ENCODE measurements at regions not wholly inside any gene's neighbourhood (a gene's known extent, or its start where the extent isn't known, plus 50 kb on each side); places are given as distances from the start of the nearest gene placed in this dataset.

DNA sequence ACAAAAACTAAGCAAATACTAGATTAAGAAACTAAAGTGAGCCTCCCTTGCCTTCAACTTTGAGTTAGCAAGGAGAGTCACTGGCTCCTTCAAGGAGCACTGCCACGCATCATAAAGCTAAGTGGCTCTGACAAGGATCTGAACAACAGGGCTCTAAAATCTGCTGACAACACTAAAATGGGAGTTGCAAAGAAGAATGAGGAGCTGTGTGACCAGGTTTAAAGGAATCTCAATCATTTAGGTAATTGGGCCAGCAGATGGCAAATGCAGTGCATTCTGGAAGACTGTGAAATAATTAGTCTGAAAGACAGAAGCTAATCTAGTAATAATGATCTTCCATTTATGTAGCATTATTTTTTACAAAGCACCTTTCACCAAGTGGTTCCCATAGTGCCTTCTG, 297.0 kb upstream of the TAS2R1 start:
- POLR2A ChIA-PET (ENCODE audit: unreplicated experiment): no interaction called here
- peak overlapping the region; percentile 79 for H3K27ac ChIP-seq
- H4K20me1 ChIP-seq (ENCODE audit: insufficient read depth): no peaks in the 10 kb centered on the region
- peaks cover 32% of the 10 kb centered on the region for H3F3A ChIP-seq (ENCODE audit: insufficient read depth, low read depth)
- no peaks in the 10 kb centered on the region for H3K9me2 ChIP-seq (ENCODE audit: insufficient read depth)
- TF ChIP-seq, protein P1, sequence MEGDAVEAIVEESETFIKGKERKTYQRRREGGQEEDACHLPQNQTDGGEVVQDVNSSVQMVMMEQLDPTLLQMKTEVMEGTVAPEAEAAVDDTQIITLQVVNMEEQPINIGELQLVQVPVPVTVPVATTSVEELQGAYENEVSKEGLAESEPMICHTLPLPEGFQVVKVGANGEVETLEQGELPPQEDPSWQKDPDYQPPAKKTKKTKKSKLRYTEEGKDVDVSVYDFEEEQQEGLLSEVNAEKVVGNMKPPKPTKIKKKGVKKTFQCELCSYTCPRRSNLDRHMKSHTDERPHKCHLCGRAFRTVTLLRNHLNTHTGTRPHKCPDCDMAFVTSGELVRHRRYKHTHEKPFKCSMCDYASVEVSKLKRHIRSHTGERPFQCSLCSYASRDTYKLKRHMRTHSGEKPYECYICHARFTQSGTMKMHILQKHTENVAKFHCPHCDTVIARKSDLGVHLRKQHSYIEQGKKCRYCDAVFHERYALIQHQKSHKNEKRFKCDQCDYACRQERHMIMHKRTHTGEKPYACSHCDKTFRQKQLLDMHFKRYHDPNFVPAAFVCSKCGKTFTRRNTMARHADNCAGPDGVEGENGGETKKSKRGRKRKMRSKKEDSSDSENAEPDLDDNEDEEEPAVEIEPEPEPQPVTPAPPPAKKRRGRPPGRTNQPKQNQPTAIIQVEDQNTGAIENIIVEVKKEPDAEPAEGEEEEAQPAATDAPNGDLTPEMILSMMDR (conservative IDR thresholded peaks at IDR 0.05): no peak
- TF ChIP-seq EZH2 (IDR thresholded peaks at IDR 0.05; ENCODE audit: low read depth): no peak
- no peaks in the 10 kb centered on the region for H3K36me3 ChIP-seq (ENCODE audit: low read depth)
- no peak overlapping the region for H3K4me3 ChIP-seq
- H3K4me2 ChIP-seq: peak overlapping the region; percentile 27
- no peak overlapping the region for H2AFZ ChIP-seq
- H3K9me3 ChIP-seq (ENCODE audit: insufficient read depth, low read depth): peaks cover 38% of the 10 kb centered on the region
- no peaks in the 10 kb centered on the region for H3K27me3 ChIP-seq (ENCODE audit: insufficient read depth, low read depth)
- no peaks in the 10 kb centered on the region for H3K79me2 ChIP-seq (ENCODE audit: low read depth)
- BruUV-seq (replicated peaks): no TSS peak
- DNase-seq: no peak
- CTCF ChIA-PET: no interaction called here
- peaks cover 40% of the 10 kb centered on the region for H3K4me1 ChIP-seq (replicated peaks; ENCODE audit: insufficient read depth)
- intact Hi-C loops (cut with micrococcal nuclease; ENCODE audit: unreplicated experiment): no loop called here

DNA sequence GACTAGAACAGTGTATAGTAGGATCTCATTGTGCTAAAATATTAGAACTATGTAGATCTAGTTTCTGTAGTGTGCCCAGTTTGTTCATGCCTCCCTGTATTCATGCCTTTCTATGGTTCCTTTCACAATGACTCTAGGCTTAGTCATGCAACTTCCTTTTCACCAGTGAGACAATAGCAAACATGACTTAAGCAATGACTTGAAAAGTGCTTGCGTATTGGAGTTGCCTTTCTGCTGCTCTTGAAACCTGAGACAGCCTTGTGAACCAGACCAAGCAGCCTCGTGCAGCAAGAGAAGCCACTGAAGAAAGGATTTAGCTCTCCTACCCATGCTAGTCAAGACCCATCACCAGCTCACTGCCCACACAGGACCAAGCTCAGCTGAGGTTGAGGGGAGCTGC, 294.5 kb upstream of the TAS2R1 start:
- Histone ChIP-seq H4K20me1 (ENCODE audit: insufficient read depth) (no peaks in the 10 kb centered on the region), H3K9me2 (ENCODE audit: insufficient read depth) (no peaks in the 10 kb centered on the region), H3K4me1 (replicated peaks; ENCODE audit: insufficient read depth) (peaks cover 40% of the 10 kb centered on the region), H3K9me3 (ENCODE audit: insufficient read depth, low read depth) (peaks cover 38% of the 10 kb centered on the region), H3K27me3 (ENCODE audit: insufficient read depth, low read depth) (no peaks in the 10 kb centered on the region), H3F3A (ENCODE audit: insufficient read depth, low read depth) (peaks cover 32% of the 10 kb centered on the region), H3K79me2 (ENCODE audit: low read depth) (no peaks in the 10 kb centered on the region), H3K36me3 (ENCODE audit: low read depth) (no peaks in the 10 kb centered on the region), H3K27ac (peak overlapping the region; percentile 93), H3K4me3 (no peak overlapping the region), H3K4me2 (peak overlapping the region; percentile 33; the same call in 1 of the 2 replicates), H2AFZ (0 out of 2 replicates have a peak overlapping the region, but pooled peaks have one; percentile 25)
- ChIA-PET POLR2A (ENCODE audit: unreplicated experiment) (no interaction called here), CTCF (no interaction called here)
- intact Hi-C loops (cut with micrococcal nuclease; ENCODE audit: unreplicated experiment): no loop called here
- BruUV-seq (replicated peaks): no TSS peak
- peak in 1 of 2 experiments; percentile 94 for DNase-seq
- TF ChIP-seq EZH2 (IDR thresholded peaks at IDR 0.05; ENCODE audit: low read depth): no peak

DNA sequence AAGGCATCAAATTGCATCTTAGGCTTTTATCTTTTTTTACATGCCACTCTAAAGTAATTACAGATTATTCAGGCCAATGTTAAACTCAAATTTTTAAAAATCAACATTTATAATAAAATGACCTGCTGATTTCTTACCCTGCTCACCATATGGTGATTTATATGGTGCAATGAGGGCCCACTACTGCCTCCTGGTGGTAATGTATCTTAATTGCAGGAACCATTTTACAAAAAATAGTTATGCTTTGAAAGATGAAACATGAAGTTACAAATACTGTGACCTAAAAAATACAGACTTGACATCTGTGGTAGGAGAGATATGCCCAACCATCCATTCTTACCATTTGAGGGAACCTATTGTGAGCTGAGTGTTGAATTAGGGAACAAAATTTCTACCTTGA, 292.6 kb upstream of the TAS2R1 start:
- Histone ChIP-seq H3K36me3 (ENCODE audit: low read depth) (no peaks in the 10 kb centered on the region), H3K4me1 (replicated peaks; ENCODE audit: insufficient read depth) (peaks cover 31% of the 10 kb centered on the region), H3K9me2 (ENCODE audit: insufficient read depth) (no peaks in the 10 kb centered on the region), H2AFZ (no peak overlapping the region), H3F3A (ENCODE audit: insufficient read depth, low read depth) (peaks cover 23% of the 10 kb centered on the region), H3K79me2 (ENCODE audit: low read depth) (no peaks in the 10 kb centered on the region), H3K4me2 (no peak overlapping the region), H3K4me3 (no peak overlapping the region), H3K27me3 (ENCODE audit: insufficient read depth, low read depth) (no peaks in the 10 kb centered on the region), H3K9me3 (ENCODE audit: insufficient read depth, low read depth) (peaks cover 38% of the 10 kb centered on the region), H3K27ac (no peak overlapping the region), H4K20me1 (ENCODE audit: insufficient read depth) (no peaks in the 10 kb centered on the region)
- POLR2A ChIA-PET (ENCODE audit: unreplicated experiment): no interaction called here
- intact Hi-C loops (cut with micrococcal nuclease; ENCODE audit: unreplicated experiment): no loop called here
- TF ChIP-seq, protein P1 (conservative IDR thresholded peaks at IDR 0.05): peak; percentile 76
- TF ChIP-seq EZH2 (IDR thresholded peaks at IDR 0.05; ENCODE audit: low read depth): no peak
- no TSS peak for BruUV-seq (replicated peaks)
- DNase-seq: no peak
- CTCF ChIA-PET: no interaction called here

DNA sequence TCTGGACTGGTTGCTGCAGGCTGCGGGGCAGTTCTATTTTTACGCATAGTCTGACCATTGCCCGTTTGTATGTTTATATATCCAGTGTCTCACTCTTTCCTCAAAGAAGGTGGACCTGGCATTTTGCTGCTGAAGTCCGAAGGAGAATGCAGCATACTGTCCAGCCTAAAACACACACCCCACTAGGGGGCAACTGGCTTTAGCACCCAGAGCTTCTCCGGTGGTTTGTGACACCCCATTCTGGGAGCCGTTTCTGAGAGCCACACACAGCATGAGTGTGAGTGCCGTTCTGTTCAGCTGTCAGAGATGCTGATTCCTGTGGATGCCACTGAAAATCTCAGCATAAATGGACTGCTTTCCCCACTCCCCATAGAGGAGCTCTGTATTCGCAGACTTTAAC, 290.5 kb upstream of the TAS2R1 start:
- Histone ChIP-seq H3K4me1 (replicated peaks; ENCODE audit: insufficient read depth) (peaks cover 18% of the 10 kb centered on the region), H3K4me3 (no peak overlapping the region), H2AFZ (no peak overlapping the region), H3K4me2 (no peak overlapping the region), H3K9me2 (ENCODE audit: insufficient read depth) (no peaks in the 10 kb centered on the region), H4K20me1 (ENCODE audit: insufficient read depth) (no peaks in the 10 kb centered on the region), H3K36me3 (ENCODE audit: low read depth) (no peaks in the 10 kb centered on the region), H3K27me3 (ENCODE audit: insufficient read depth, low read depth) (no peaks in the 10 kb centered on the region), H3F3A (ENCODE audit: insufficient read depth, low read depth) (peaks cover 13% of the 10 kb centered on the region), H3K79me2 (ENCODE audit: low read depth) (no peaks in the 10 kb centered on the region), H3K27ac (no peak overlapping the region), H3K9me3 (ENCODE audit: insufficient read depth, low read depth) (peaks cover 29% of the 10 kb centered on the region)
- ChIA-PET CTCF (no interaction called here), POLR2A (ENCODE audit: unreplicated experiment) (no interaction called here)
- no peak for DNase-seq
- intact Hi-C loops (cut with micrococcal nuclease; ENCODE audit: unreplicated experiment): no loop called here
- no TSS peak for BruUV-seq (replicated peaks)
- TF ChIP-seq, protein P1 (conservative IDR thresholded peaks at IDR 0.05): no peak
- no peak for TF ChIP-seq EZH2 (IDR thresholded peaks at IDR 0.05; ENCODE audit: low read depth)
